Vagina (tissue), 2 donors: ENCODE measurements at regions not wholly inside any gene's neighbourhood (a gene's known extent, or its start where the extent isn't known, plus 50 kb on each side); places are given as distances from the start of the nearest gene placed in this dataset.

Experiments
- CTCF ChIP-seq, 3 experiments: fragments of 450-650 bp in 2 of 3; fragments of 200-600 bp in 1 of 3; sonication (generic) in 1 of 3; IDR thresholded peaks; one replicate each; pipeline ENCODE4 v1.5.1; 2017 to 2019; ENCODE audit warnings: antibody characterized with exemption in 3 of 3, mild to moderate bottlenecking in 2 of 3, moderate library complexity in 2 of 3
- POLR2A ChIP-seq, 2 donors: fragments of 450-650 bp; IDR thresholded peaks; one replicate each; pipeline ENCODE4 v1.6.1; 2017; ENCODE audit warnings: antibody characterized with exemption in 2 of 2, mild to moderate bottlenecking in 2 of 2, moderate library complexity in 2 of 2

- TF ChIP-seq CTCF (IDR thresholded peaks at IDR 0.05), result no peak
- no peak for TF ChIP-seq POLR2A (IDR thresholded peaks at IDR 0.05)
Observed at GRCh38 chr3:181418233-181418632, 293.5 kb upstream of the SOX2 start.
